NCI-H2081 treated with DMSO at 0.1 percent for 48 hours (cell line): ENCODE measurements at regions not wholly inside any gene's neighbourhood (a gene's known extent, or its start where the extent isn't known, plus 50 kb on each side); places are given as distances from the start of the nearest gene placed in this dataset.
"Not testable (repeated sequence)": the region's sequence is repeated elsewhere in the genome, so short reads cannot be mapped to it uniquely, and the experiment has no call there.

ENCODE experiments used
- DNase-seq: peaks from one replicate; lab custom pipeline; 2025; lab: John Stamatoyannopoulos, UW

DNA sequence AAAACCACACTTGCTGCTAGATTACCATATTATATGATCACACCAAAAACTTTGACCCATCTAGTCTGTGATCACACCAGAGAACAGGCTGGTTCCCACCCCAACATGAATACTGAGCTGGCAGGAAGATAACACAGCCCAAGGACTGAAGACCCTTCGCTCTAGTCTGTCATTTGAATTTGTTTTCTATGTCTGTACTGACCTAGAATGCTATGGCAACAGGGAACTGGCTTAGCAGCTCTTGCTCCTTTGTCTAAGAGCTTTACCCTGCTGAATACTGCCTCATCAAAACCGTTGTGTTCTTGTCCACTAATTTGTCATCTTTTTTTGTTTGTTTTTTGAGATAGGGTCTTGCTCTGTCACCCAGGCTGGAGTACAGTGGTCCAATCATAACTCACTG lies 420.4 kb downstream of the AASDHPPT start:
- DNase-seq, result no peak

DNA sequence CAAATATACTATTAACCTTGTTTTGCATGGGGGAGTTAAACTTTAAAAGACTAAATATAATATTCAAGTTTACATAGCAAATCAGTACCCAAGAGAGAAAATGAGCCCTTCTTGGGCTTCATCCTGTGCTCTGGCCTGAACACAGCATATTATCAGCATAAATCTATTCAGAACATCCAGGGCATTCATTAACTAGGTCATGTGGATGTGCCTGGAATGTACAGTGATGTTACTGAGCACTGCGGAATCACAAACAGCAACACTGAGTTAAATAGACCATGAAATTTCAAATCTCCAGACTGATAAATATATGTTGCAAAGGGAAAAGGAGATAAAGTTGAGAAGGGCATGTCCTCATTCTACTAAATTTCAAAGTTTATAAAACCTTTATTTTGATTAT lies 426.4 kb downstream of the AASDHPPT start:
- no peak for DNase-seq

DNA sequence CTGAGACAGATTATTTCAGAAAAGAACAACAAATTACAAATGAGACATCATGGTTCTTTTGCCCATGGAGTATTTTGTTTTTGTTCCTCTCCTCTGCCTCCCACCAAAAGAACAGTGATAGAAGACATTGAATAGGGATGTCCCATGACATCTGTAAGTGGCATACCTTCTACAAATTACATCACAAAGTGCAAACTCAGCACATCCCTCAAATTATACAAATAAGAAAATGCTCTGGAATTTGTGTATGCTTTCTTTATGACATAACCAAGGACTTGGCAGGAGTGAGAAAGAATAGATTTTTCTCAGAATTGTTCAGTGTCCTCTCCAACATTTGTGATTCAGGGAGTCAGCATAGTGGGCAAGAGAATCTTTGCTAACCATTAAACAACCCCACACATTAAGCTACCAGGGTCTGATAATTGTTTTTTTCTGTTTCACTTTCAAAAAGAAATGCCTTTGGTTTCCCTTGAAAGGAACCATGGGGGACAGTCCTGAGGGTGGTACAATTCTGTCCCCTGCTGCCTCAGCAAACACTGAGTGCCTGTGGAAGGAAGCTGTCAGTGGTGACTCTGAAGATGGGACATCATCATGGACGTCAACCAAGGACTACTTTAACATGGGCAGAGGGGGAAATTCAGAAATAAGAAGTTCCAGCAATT lies 430.3 kb downstream of the AASDHPPT start:
- no peak for DNase-seq

DNA sequence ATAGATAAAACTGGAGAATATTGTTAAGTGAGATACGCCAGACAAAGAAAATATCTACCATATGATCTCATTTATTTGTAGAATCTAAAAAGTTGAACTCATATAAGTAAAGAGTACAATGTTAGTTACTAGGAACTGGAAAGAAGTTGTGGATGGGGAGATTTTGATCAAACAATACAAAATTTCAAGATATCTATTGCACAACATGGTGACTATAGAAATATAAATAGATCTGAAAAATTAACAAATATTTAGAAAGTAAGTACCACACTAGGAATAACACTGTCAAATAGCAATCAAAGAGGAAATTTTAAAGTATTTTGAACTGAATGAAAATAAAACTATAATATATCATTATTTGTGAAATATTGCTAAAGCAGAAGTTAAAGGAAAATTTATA lies 437.2 kb downstream of the AASDHPPT start:
- no peak for DNase-seq

DNA sequence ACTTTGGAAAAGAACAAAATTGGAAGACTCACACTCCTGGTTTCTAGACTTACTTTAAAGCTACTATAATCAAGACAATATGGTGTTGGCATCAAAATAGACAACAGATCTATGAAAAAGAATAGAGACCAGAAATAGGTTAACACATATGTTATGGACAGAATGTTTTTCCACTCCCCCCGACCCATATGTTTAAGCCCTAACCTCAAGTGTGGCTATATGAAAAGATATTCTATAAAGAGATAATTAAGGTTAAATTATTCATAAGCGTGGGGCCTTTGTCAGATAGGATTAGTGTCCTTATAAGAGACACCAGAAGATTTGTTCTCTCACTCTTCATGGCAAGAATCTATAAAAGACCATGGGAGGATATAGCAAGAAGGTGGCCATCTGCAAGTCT lies 440.0 kb downstream of the AASDHPPT start:
- no peak for DNase-seq

DNA sequence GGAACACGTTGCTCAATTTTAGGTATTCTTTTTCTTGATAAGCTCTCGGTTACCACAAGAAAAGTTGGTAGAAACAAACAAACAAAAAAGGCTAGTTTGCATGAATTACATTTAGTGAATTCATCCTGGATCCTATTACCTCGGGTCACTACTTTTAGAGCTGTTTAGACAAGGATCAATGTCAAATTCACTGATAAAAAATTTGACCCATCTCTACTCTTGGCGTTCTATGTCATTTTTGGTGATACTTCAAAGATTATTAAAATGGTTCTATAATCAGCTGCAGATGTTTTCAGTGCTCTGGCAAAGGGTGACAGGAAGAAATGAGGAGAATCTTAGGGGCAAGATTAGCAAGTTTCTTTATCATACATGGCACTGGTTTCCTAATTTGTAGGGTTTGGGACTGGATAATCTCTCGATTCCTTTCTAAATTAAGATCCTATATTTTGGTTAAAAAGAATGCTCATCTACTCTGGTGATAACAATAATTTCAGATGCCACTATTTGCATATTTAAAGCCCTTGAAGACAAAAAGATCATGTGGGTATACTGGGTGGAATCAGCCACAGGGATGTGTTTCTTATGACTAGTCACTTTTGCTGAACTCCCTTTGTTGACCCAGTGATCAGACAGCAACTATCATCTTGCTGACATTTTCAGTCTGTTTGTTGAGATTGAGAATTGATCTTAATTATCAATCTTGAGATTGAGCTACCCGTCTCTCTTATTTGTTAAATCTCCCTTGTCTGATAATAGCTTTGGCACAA lies 442.9 kb downstream of the AASDHPPT start:
- no peak for DNase-seq

DNA sequence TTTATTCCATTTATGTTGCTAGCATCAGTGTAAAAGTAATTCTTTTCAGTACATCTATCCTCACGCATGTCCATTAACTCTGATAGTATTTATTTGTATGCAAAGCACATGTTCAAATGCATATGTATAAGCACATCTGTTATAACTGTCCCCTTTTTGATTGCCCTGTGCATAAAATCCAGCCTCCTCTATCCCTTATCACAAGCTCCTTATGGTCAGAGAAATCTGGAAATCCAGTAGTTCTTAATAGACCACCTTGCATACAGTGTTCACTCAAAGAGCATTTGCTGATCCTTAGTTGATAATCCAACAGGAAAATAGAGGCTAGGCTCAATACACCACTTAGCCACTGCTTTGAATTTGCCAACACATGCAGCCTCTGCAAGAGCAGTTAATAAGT lies 443.5 kb downstream of the AASDHPPT start:
- no peak for DNase-seq

DNA sequence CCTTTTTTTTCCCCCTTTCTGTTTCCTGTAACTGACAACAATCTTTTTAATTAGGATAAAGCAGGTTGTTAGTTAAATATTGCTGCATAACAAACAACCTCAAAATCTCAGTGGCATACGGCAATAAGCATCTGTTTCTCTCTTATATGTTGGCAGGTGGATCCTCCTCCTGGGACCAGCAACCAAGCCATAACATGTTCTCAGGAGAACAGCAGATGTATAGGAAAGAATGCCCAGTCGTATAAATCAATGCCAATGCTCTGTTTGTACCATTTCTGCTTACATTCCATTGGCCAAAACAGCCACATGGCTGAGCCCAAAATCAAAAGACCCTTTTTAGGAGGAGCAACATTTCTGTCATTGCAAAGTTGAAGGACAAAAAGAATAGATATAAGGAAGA lies 445.7 kb downstream of the AASDHPPT start:
- DNase-seq, result no peak

DNA sequence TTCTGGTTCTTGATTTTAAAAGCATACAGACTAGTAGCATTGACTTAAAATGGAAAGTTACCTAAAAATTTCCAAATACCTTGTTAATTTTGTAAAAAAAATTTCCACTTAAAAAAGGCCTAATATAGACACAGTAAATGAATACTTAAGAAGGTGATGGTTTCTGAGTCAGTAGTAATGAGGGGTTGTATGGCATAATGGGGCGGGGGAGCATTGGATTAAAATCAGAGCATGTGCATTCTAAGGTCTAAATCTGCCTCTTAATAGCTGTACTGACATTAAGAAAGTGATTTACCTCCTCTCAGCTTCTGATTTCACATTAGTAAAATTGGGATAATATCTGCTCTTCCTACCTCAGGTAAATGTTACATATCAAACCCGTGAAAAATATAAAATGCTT lies 446.5 kb downstream of the AASDHPPT start:
- no peak for DNase-seq

DNA sequence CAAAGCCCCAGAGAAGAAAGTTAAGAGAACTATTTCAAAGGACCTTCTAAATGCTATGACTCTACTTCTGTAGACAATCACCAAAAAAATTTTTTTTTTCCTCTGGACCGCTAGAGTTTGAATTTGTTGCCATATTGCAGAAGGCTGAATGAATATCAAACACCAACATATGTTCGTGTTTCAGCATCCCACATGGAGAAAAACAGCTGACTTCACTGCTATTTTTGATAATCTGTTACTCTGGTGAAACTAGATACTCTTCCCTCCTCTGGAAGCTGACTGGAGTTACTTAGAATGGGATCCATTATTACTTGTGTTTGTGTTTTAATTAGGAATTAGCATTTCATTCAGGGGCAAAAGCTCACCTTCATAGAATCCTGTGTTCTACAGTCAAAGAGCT lies 447.0 kb downstream of the AASDHPPT start:
- DNase-seq, result no peak

DNA sequence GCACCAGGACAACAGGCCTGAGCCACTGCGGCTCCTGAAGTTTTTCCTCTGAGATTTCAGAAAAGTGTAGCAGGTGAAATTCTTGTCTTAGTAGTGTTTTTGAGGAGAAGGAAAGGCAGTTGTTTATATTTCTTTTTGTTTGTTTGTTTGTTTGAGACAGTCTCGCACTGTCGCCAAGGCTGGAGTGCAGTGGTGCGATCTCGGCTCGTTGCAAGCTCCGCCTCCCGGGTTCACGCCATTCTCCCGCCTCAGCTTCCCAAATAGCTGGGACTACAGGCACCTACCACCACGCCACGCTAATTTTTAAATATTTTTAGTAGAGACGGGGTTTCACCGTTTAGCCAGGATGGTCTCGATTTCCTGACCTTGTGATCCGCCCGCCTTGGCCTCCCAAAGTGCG lies 454.2 kb downstream of the AASDHPPT start:
- not testable (repeated sequence) for DNase-seq

DNA sequence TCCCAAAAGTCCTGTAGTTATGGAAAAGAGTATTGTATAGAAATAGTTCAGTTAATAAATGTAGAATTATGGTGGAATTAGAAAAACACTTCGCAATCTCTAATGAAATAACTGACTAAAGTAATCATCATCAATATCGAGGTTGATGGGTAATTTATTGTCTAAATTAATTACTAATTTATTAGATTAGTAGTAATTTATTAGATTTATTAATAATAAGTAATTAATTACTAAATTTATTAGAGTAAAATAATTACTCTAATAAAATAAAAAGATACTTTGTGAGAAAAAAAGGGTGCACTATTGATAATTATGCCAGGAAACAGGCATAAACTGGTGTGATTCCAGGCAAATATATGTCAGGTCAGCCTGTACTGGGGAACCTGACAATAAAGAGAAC lies 455.6 kb downstream of the AASDHPPT start:
- DNase-seq, result no peak

DNA sequence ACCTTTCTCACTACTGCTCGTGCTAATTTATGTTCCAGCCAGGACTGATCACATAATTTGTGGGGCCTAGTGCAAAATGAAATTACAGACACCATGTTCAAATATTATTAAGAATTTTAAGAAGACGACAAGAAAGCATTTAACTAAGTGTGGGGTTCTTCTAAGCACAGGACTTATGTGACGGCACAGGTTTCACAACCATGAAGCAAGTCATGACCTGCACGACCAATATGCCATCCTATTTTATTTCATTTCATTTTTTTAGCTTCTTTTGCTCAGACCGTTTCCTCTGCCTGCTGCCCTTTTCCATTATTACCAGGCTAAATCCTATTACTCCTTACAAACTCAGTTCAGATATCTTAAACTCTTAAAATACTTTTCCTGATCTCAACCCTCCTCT lies 462.5 kb downstream of the AASDHPPT start:
- DNase-seq, result no peak

DNA sequence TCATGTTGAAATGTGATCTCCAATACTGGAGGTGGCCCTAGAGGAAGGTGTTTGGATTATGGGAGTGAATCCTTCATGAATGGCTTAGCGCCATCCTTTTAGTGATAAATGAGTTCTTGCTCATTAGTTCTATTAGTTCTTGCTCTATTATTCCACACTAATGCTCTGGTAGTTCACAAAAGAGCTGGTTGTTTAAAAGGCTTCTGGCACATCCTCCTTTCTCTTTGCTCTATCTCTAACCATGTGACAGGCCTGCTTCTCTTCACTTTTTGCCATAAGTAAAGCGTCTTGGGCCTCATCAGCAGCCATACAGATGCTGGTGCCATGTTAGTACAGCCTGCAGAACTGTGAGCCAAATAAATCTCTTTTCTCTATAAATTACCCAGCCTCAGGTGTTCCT lies 469.9 kb downstream of the GUCY1A2 start:
- no peak for DNase-seq

DNA sequence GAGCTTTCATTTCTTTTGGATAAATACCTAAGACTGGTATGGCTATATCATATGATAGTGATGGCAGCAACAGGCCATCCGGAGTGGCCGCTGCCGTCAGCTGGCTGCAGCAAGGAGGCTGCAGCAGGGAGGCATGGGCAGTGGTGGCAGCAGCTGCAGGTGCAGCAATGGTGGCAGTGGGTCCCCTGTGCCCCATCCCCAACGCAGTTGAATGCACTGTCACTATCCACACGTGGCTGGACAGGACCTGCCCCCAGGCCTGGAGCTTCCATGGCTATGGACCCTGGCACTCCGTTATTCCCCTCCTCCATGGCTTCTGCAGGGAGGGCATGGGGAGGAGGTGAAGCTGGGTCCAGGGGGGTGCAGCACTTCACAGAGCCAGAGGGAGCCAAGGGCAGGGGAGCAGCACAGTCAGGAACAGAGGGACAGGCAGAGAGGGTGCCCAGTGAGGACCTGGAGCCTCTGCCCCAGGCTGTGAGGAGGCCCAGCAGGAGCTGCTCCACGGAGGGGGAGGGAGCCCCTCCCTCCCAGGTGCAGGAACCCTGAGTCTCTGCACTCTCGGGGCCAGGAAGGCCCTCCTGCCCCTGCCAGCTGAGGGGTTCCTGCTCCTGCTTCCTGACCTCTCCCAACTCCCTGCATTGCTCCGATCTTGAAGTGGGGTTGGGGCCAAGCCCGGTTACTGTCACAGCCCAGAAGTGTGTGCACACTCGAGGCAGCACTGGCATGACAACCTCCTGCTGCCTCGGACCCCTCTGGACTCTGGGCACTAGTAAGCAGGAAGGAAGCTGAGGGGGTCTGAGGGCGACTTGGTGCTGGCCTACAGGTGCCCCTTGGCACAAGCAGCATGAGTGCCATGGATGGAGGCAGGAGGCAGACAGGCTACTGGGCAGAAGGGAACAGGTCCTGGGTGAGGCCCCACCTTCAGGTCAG lies 466.3 kb downstream of the GUCY1A2 start:
- no peak for DNase-seq

DNA sequence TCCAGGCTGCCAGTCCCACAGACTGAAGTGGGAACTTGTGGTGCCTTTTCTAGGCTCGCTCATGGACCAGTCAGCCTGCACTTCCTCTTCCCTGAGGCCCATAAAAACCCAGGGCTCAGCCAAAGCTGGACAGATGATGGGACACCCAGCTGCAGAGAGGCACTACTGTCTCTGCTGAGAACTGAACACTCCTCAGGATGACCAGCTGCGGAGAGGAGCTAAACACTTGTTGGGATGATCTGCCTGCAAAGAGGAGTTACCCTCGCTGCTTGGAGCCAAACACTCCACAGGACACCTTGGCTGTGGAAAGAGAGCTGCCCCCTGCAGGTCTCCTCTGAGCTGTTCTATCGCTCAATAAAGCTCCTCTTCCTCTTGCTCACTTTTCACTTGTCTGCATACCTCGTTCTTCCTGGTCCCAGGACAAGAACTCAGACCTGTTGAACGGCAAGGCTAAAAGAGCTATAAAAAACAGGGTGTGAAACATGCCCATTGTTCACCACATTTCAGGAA lies 465.5 kb downstream of the GUCY1A2 start:
- no peak for DNase-seq

DNA sequence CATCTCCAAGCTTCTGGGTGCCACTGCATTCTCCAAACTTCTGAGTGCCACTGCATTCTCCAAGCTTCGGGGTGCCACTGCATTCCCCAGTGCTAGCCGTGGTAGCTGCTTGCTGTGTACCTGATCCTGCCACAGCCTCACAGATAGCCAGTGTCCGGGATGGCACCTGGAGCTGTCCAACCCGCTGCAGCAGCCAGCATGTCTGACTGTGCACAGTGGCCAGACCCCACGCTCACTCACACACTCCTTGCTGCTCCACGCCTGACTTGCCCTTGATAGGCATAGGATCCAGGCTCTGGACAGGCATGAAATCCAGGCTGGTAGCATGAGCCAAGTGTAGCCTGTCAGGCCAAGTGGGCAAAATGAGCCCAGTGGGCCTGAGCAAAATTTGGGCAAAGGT lies 465.0 kb downstream of the GUCY1A2 start:
- no peak for DNase-seq

DNA sequence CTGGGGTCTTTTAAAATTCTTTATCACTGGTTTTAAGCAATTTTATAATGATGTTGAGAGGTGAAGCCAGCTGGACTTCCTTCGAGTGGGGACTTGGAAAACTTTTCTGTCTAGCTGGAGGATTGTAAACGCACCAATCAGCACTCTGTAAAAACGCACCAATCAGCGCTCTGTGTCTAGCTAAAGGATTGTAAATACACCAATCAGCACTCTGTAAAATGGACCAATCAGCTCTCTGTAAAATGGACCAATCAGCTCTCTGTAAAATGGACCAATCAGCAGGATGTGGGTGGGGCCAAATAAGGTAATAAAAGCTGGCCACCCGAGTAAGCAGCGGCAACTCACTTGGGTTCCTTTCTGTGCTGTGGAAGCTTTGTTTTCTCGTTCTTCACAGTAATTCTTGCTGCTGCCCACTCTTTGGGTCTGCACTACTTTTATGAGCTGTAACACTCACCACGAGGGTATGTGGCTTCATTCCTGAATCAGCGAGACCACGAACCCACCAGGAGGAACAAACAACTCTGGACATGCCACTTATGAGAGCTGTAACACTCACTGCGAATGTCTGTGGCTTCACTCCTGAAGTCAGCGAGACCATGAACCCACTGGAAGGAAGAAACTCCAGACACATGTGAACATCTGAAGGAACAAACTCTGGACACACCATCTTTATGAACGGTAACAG lies 462.6 kb downstream of the GUCY1A2 start:
- not testable (repeated sequence) for DNase-seq

DNA sequence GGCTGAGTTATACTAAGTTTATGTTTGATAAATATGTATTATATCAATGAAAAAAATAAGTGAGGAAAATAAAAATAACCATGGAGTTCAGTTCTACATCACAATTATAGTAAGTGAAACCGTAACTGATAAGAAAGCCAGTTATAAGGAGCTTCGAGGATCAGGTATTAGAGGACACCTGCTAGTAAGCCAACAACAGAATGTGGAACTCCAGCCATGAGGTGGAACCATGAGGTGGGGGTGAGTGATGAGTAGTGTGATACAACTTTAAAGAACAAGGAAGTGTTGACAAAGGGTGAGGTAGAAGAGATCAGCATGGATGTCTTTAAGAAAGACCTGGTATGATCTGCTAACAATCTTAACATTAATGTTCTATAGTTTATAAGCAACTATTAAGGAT lies 452.9 kb downstream of the GUCY1A2 start:
- no peak for DNase-seq

DNA sequence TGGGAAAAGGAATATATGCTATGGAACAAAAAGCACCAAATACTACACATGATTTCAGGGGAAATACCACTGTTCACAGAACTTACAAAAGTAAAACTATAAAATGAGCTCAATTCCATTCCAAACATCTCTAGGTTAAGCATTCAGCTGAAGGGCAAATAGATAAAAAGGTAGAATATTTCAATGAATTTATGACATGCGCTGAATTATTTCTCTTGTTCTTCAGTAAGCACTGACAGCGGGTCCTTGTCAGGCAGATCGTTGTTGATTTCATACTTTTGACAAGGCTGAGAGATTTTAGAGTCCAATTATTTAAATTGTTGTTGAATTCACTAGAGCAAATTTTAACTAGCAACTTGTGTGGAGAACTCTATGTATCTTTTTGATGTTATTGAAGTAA lies 449.6 kb downstream of the GUCY1A2 start:
- DNase-seq, result no peak

DNA sequence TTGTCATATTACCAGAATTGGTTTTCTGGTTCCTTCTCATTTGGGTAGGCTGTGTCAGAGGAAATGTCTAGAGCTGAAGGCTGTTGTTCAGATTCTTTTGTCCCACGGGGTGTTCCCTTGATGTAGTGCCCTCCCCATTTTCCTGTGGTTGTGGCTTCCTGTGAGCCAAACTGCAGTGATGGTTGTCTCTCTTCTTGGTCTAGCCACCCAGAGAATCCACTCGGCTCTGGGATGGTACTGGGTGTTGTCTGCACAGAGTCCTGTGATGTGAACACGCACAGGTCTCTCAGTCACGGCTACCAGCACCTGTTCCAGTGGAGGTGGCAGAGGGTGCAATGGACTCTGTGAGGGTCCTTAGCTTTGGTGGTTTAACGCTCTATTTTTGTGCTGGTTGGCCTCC lies 440.9 kb downstream of the GUCY1A2 start:
- not testable (repeated sequence) for DNase-seq

DNA sequence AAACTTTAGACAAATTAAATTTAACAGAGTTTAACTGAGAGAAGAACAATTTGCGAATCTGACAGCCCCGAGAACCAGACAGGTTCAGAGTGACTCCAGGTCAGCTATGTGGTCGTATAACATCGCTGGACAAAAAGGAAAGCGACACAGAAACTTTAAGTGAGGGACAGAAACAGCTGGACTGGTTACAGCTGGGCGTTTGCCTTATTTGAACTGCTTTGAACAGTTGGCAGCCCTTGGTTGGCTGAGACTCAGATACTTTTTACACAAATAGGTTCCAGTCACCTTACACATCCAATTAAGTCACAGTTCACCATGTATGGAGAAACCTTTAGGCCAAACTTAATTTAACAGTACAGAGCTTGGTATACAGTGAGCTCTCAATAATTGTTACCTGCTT lies 436.9 kb downstream of the GUCY1A2 start:
- DNase-seq, result no peak
